CD14-positive monocyte (primary cell): ENCODE measurements at regions not wholly inside any gene's neighbourhood (a gene's known extent, or its start where the extent isn't known, plus 50 kb on each side); places are given as distances from the start of the nearest gene placed in this dataset.

Experiments
- DNase-seq, 3 donors: peaks; one replicate each; pipeline ENCODE4 v3.0.0-alpha.2; 2011 to 2022
- H2AFZ ChIP-seq: 2 replicates; pipeline ENCODE4 v1.6.0; 2012; ENCODE audit warnings: mild to moderate bottlenecking, low read depth, low read length, inconsistent platforms; ENCODE audit not compliant: insufficient read depth, poor library complexity, severe bottlenecking
- H3K27ac ChIP-seq, 2 donors: 1 replicate in 1 of 2; 2 replicates in 1 of 2; pipeline ENCODE4 v1.5.1; 2012 to 2013; ENCODE audit warnings: low read length in 2 of 2, control low read depth in 1 of 2, inconsistent platforms in 1 of 2, low read depth in 1 of 2, mild to moderate bottlenecking in 1 of 2
- H3K27me3 ChIP-seq, 2 donors: one replicate each; pipeline versions ENCODE4 v1.6.0 to v1.6.1; 2011 to 2013; ENCODE audit warnings: low read length in 2 of 2; ENCODE audit not compliant: control insufficient read depth in 2 of 2, insufficient read depth in 2 of 2
- H3K36me3 ChIP-seq, 2 donors: replicated peaks in 1 of 2; 1 replicate in 1 of 2; 2 replicates in 1 of 2; pipeline versions ENCODE4 v1.5.1 to v1.6.1; 2012 to 2013; ENCODE audit warnings: low read length in 2 of 2, control low read depth in 1 of 2, inconsistent platforms in 1 of 2, mild to moderate bottlenecking in 1 of 2; ENCODE audit not compliant: insufficient read depth in 2 of 2, control insufficient read depth in 1 of 2
- H3K4me1 ChIP-seq, 2 donors: 1 replicate in 1 of 2; 2 replicates in 1 of 2; pipeline versions ENCODE4 v1.5.1 to v1.6.1; 2012 to 2013; ENCODE audit warnings: low read length in 2 of 2, control low read depth in 1 of 2, inconsistent platforms in 1 of 2, mild to moderate bottlenecking in 1 of 2, moderate library complexity in 1 of 2; ENCODE audit not compliant: insufficient read depth in 2 of 2, control insufficient read depth in 1 of 2
- H3K4me2 ChIP-seq: replicated peaks from 2 replicates; pipeline ENCODE3; 2012; ENCODE audit warnings: low read length, moderate library complexity, mild to moderate bottlenecking; ENCODE audit not compliant: poor library complexity, severe bottlenecking; ENCODE audit errors: extremely low read depth
- H3K4me3 ChIP-seq, 3 experiments: fragments of 200-600 bp in 1 of 3; sonication (generic) in 1 of 3; replicated peaks in 1 of 3; 1 replicate in 2 of 3; 2 replicates in 1 of 3; pipeline ENCODE4 v1.5.1; 2011 to 2013; ENCODE audit warnings: low read length in 3 of 3, mild to moderate bottlenecking in 3 of 3, control low read depth in 2 of 3, low read depth in 2 of 3, inconsistent platforms in 1 of 3, moderate library complexity in 1 of 3
- H3K79me2 ChIP-seq: 2 replicates; pipeline ENCODE4 v1.6.0; 2012; ENCODE audit warnings: mild to moderate bottlenecking, control low read depth, inconsistent platforms, low read length, moderate library complexity; ENCODE audit not compliant: insufficient read depth
- H3K9ac ChIP-seq: 2 replicates; pipeline ENCODE4 v1.6.0; 2017; ENCODE audit warnings: low read length, mild to moderate bottlenecking; ENCODE audit not compliant: insufficient read depth, poor library complexity, severe bottlenecking
- H3K9me3 ChIP-seq, 2 donors: replicated peaks in 1 of 2; 1 replicate in 1 of 2; 2 replicates in 1 of 2; pipeline versions ENCODE4 v1.5.1 to v1.6.1; 2012 to 2013; ENCODE audit warnings: low read length in 2 of 2, control low read depth in 1 of 2; ENCODE audit not compliant: control insufficient read depth in 1 of 2, insufficient read depth in 1 of 2
- H4K20me1 ChIP-seq: 2 replicates; pipeline ENCODE4 v1.6.0; 2012; ENCODE audit warnings: mild to moderate bottlenecking, low read length, control low read depth, moderate library complexity; ENCODE audit not compliant: insufficient read depth
- H3K27ac Mint-ChIP-seq, 7 donors: one replicate each; pipeline ENCODE4 v1.8.0; 2020; ENCODE audit warnings: mild to moderate bottlenecking in 7 of 7, mixed read lengths in 7 of 7, moderate library complexity in 6 of 7, inconsistent platforms in 2 of 7
- H3K27me3 Mint-ChIP-seq, 3 donors: one replicate each; pipeline ENCODE4 v1.8.0; 2021 to 2022; ENCODE audit warnings: low read depth in 3 of 3, mild to moderate bottlenecking in 3 of 3, mixed read lengths in 3 of 3, moderate library complexity in 3 of 3, inconsistent platforms in 1 of 3
- H3K36me3 Mint-ChIP-seq, 2 donors: one replicate each; pipeline ENCODE4 v1.8.0; 2020; ENCODE audit warnings: mixed read lengths in 2 of 2, inconsistent platforms in 1 of 2, mild to moderate bottlenecking in 1 of 2
- H3K4me1 Mint-ChIP-seq: one replicate; pipeline ENCODE4 v1.8.0; 2020; ENCODE audit warnings: mild to moderate bottlenecking, mixed read lengths
- H3K4me3 Mint-ChIP-seq, 2 donors: one replicate each; pipeline ENCODE4 v1.8.0; 2020; ENCODE audit warnings: mild to moderate bottlenecking in 2 of 2, mixed read lengths in 2 of 2, moderate library complexity in 1 of 2
- H3K9me3 Mint-ChIP-seq, 7 donors: one replicate each; pipeline ENCODE4 v1.8.0; 2020 to 2022; ENCODE audit warnings: mixed read lengths in 7 of 7, mild to moderate bottlenecking in 6 of 7, moderate library complexity in 6 of 7, inconsistent platforms in 2 of 7
- CTCF ChIP-seq: fragments of 200-600 bp; IDR thresholded peaks from one replicate; pipeline ENCODE4 v1.8.0; 2022; ENCODE audit warnings: antibody characterized with exemption, mild to moderate bottlenecking
- WGBS: methylation state at CpG from one replicate; pipeline ENCODE4 v1.1.5; 2013; ENCODE audit warnings: missing lambda C conversion rate; ENCODE audit not compliant: insufficient coverage; 5-methylcytosine and 5-hydroxymethylcytosine counted together
- intact Hi-C, 2 donors: fragments of 100-400 bp; cut with micrococcal nuclease; formaldehyde crosslinking; loops; one replicate each; pipeline versions ENCODE4 v1.15.0 to v1.15.1; 2023

GRCh38 chr10:4099202-4099601 is 314.2 kb upstream of the KLF6 start:
- Mint-ChIP-seq H3K27me3 (peaks cover 0 to 4% (median 0%) of the 10 kb centered on the region in 3 donors), H3K4me1 (peaks cover 4% of the 10 kb centered on the region), H3K9me3 (peaks cover 0 to 3% (median 0%) of the 10 kb centered on the region in 7 donors), H3K4me3 (no peak overlapping the region), H3K27ac (no peak overlapping the region), H3K36me3 (no peaks in the 10 kb centered on the region)
- Histone ChIP-seq H3K36me3 (no peaks in the 10 kb centered on the region), H3K4me2 (no peak overlapping the region), H3K4me3 (no peak overlapping the region), H4K20me1 (no peaks in the 10 kb centered on the region), H3K9me3 (no peaks in the 10 kb centered on the region), H3K79me2 (no peaks in the 10 kb centered on the region), H3K27ac (no peak overlapping the region), H3K4me1 (no peaks in the 10 kb centered on the region), H3K9ac (no peak overlapping the region), H3K27me3 (no peaks in the 10 kb centered on the region), H2AFZ (no peak overlapping the region)
- no peak for DNase-seq
- no peak for TF ChIP-seq CTCF
- intact Hi-C loops, result loop anchor here in 1 of 2 donors (10.0 kb wide), 1 partner anchor 66 kb away; no protein-coding TSS in a partner anchor

GRCh38 chr10:4095166-4095917 is 310.3 kb upstream of the KLF6 start:
- Histone ChIP-seq H3K4me2 (no peak overlapping the region), H3K9me3 (no peaks in the 10 kb centered on the region), H3K4me3 (no peak overlapping the region), H3K36me3 (no peaks in the 10 kb centered on the region), H3K27me3 (no peaks in the 10 kb centered on the region), H4K20me1 (no peaks in the 10 kb centered on the region), H3K79me2 (no peaks in the 10 kb centered on the region), H3K9ac (no peak overlapping the region), H3K27ac (no peak overlapping the region), H2AFZ (no peak overlapping the region), H3K4me1 (no peaks in the 10 kb centered on the region)
- Mint-ChIP-seq H3K9me3 (peaks cover 0 to 2% (median 0%) of the 10 kb centered on the region in 7 donors), H3K4me3 (no peak overlapping the region), H3K36me3 (no peaks in the 10 kb centered on the region), H3K27ac (no peak overlapping the region), H3K4me1 (peaks cover 4% of the 10 kb centered on the region), H3K27me3 (peaks cover 0 to 2% (median 0%) of the 10 kb centered on the region in 3 donors)
- WGBS, result 92% methylated on average over 4 of the region's 6 CpGs
- DNase-seq, result no peak
- intact Hi-C loops, result loop anchor here in 1 of 2 donors (10.0 kb wide), 1 partner anchor 69 kb away; no protein-coding TSS in a partner anchor
- no peak for TF ChIP-seq CTCF
